RPMI7951 (cell line): ENCODE measurements at regions not wholly inside any gene's neighbourhood (a gene's known extent, or its start where the extent isn't known, plus 50 kb on each side); places are given as distances from the start of the nearest gene placed in this dataset.

Source experiments
- DNase-seq: peaks from one replicate; pipeline ENCODE4 v3.0.0-alpha.2; 2012; ENCODE audit warnings: low read depth

GRCh38 chrX:20620306-20620705 lies 353.6 kb upstream of the RPS6KA3 start:
- DNase-seq: peak; percentile 63

GRCh38 chrX:20609916-20610415 lies 343.3 kb upstream of the RPS6KA3 start:
- no peak for DNase-seq

- DNase-seq: no peak
These were observed 340.1 kb upstream of the RPS6KA3 start for GRCh38 chrX:20606831-20607230.

GRCh38 chrX:20596856-20597255 lies 330.1 kb upstream of the RPS6KA3 start:
- no peak for DNase-seq

- DNase-seq: peak; percentile 47
These were observed 329.3 kb upstream of the RPS6KA3 start for GRCh38 chrX:20595928-20596575.

GRCh38 chrX:20594985-20595384 lies 328.3 kb upstream of the RPS6KA3 start:
- peak; percentile 3 for DNase-seq

- DNase-seq: no peak
These were observed 327.1 kb upstream of the RPS6KA3 start for GRCh38 chrX:20593836-20594235.

- DNase-seq: no peak
These were observed 326.7 kb upstream of the RPS6KA3 start for GRCh38 chrX:20593402-20593801.

GRCh38 chrX:20591246-20591645 lies 324.5 kb upstream of the RPS6KA3 start:
- DNase-seq: no peak

GRCh38 chrX:20585782-20586181 lies 319.1 kb upstream of the RPS6KA3 start:
- DNase-seq: no peak

GRCh38 chrX:20571611-20572010 lies 304.9 kb upstream of the RPS6KA3 start:
- DNase-seq: no peak

GRCh38 chrX:20567108-20567507 lies 300.4 kb upstream of the RPS6KA3 start:
- DNase-seq: no peak

GRCh38 chrX:20547611-20548051 lies 280.9 kb upstream of the RPS6KA3 start:
- peak; percentile 90 for DNase-seq

- peak; percentile 82 for DNase-seq
These were observed 278.8 kb upstream of the RPS6KA3 start for GRCh38 chrX:20545538-20545937.

- DNase-seq: no peak
These were observed 275.4 kb upstream of the RPS6KA3 start for GRCh38 chrX:20542072-20542471.

GRCh38 chrX:20538974-20539373 lies 272.3 kb upstream of the RPS6KA3 start:
- no peak for DNase-seq

- no peak for DNase-seq
These were observed 265.0 kb upstream of the RPS6KA3 start for GRCh38 chrX:20531667-20532066.

GRCh38 chrX:20530406-20530921 lies 263.8 kb upstream of the RPS6KA3 start:
- DNase-seq: peak; percentile 46

GRCh38 chrX:20529711-20530110 lies 263.0 kb upstream of the RPS6KA3 start:
- DNase-seq: no peak

- no peak for DNase-seq
These were observed 262.6 kb upstream of the RPS6KA3 start for GRCh38 chrX:20529301-20529700.

GRCh38 chrX:20527558-20528011 lies 260.9 kb upstream of the RPS6KA3 start:
- DNase-seq: peak; percentile 41

GRCh38 chrX:20527041-20527440 lies 260.3 kb upstream of the RPS6KA3 start:
- DNase-seq: no peak

- no peak for DNase-seq
These were observed 257.1 kb upstream of the RPS6KA3 start for GRCh38 chrX:20523626-20524312.
